H9 (cell line): ENCODE measurements at regions not wholly inside any gene's neighbourhood (a gene's known extent, or its start where the extent isn't known, plus 50 kb on each side); places are given as distances from the start of the nearest gene placed in this dataset.

Experiments
- DNase-seq: peaks from one replicate; pipeline ENCODE4 v3.0.0-alpha.2; 2017
- H2AFZ ChIP-seq: one replicate; pipeline ENCODE4 v1.6.1; 2013; ENCODE audit warnings: mild to moderate bottlenecking, low read length, control low read depth, moderate library complexity
- H2AK5ac ChIP-seq: 2 replicates; pipeline ENCODE4 v1.6.1; 2013; ENCODE audit warnings: low read length, control low read depth, mixed read lengths; ENCODE audit not compliant: insufficient read length
- H2BK120ac ChIP-seq: one replicate; pipeline ENCODE4 v1.6.1; 2013; ENCODE audit warnings: low read depth, mild to moderate bottlenecking, low read length, control low read depth, inconsistent platforms; ENCODE audit not compliant: poor library complexity, severe bottlenecking
- H2BK12ac ChIP-seq: 2 replicates; pipeline ENCODE4 v1.6.1; 2013; ENCODE audit warnings: low read length, control low read depth, mixed read lengths, low read depth; ENCODE audit not compliant: insufficient read length
- H2BK15ac ChIP-seq: 2 replicates; pipeline ENCODE4 v1.6.1; 2013; ENCODE audit warnings: low read depth, low read length, control low read depth
- H2BK20ac ChIP-seq: one replicate; pipeline ENCODE4 v1.6.1; 2013; ENCODE audit warnings: low read depth, mild to moderate bottlenecking, low read length, control low read depth, inconsistent platforms; ENCODE audit not compliant: poor library complexity, severe bottlenecking
- H2BK5ac ChIP-seq: 2 replicates; pipeline ENCODE4 v1.6.1; 2013; ENCODE audit warnings: low read length, control low read depth, mixed read lengths; ENCODE audit not compliant: insufficient read length
- H3K14ac ChIP-seq: 2 replicates; pipeline ENCODE4 v1.6.1; 2013; ENCODE audit warnings: low read length, control low read depth; ENCODE audit not compliant: insufficient read depth
- H3K18ac ChIP-seq: 2 replicates; pipeline ENCODE4 v1.6.1; 2013; ENCODE audit warnings: low read depth, mild to moderate bottlenecking, mixed read lengths, low read length, control low read depth; ENCODE audit not compliant: insufficient read length
- H3K23ac ChIP-seq: 2 replicates; pipeline ENCODE4 v1.6.1; 2013; ENCODE audit warnings: low read length, control low read depth, mixed read lengths, low read depth; ENCODE audit not compliant: insufficient read length
- H3K23me2 ChIP-seq: 2 replicates; pipeline ENCODE4 v1.6.1; 2013; ENCODE audit warnings: low read depth, mild to moderate bottlenecking, mixed read lengths, low read length, control low read depth; ENCODE audit not compliant: insufficient read length, poor library complexity, severe bottlenecking
- H3K27ac ChIP-seq: 2 replicates; pipeline ENCODE4 v1.5.1; 2013; ENCODE audit warnings: low read length, control low read depth, mixed read lengths, low read depth; ENCODE audit not compliant: insufficient read length
- H3K27me3 ChIP-seq: 2 replicates; pipeline ENCODE4 v1.6.1; 2013; ENCODE audit warnings: low read length, control low read depth, inconsistent platforms; ENCODE audit not compliant: insufficient read depth
- H3K4ac ChIP-seq: 2 replicates; pipeline ENCODE4 v1.6.1; 2013; ENCODE audit warnings: low read depth, mild to moderate bottlenecking, control low read depth, inconsistent platforms, low read length, moderate library complexity
- H3K4me1 ChIP-seq: 2 replicates; pipeline ENCODE4 v1.6.1; 2013; ENCODE audit warnings: low read length, control low read depth, inconsistent platforms; ENCODE audit not compliant: insufficient read depth
- H3K4me2 ChIP-seq: 2 replicates; pipeline ENCODE4 v1.6.1; 2013; ENCODE audit warnings: low read length, control low read depth, mixed read lengths; ENCODE audit not compliant: insufficient read length, insufficient read depth
- H3K56ac ChIP-seq: 2 replicates; pipeline ENCODE4 v1.6.1; 2013; ENCODE audit warnings: low read depth, mild to moderate bottlenecking, mixed read lengths, low read length, control low read depth; ENCODE audit not compliant: insufficient read length
- H3K79me1 ChIP-seq: 2 replicates; pipeline ENCODE4 v1.6.1; 2013; ENCODE audit warnings: low read depth, mild to moderate bottlenecking, moderate library complexity, low read length, control low read depth, inconsistent platforms; ENCODE audit not compliant: insufficient read depth, poor library complexity, severe bottlenecking
- H3K79me2 ChIP-seq: 2 replicates; pipeline ENCODE4 v1.6.1; 2013; ENCODE audit warnings: low read length, control low read depth, inconsistent platforms; ENCODE audit not compliant: insufficient read depth
- H3K9ac ChIP-seq: 2 replicates; pipeline ENCODE4 v1.6.1; 2013; ENCODE audit warnings: low read length, control low read depth, mixed read lengths; ENCODE audit not compliant: insufficient read length; ENCODE audit errors: extremely low read depth
- H3K9me3 ChIP-seq: one replicate; pipeline ENCODE4 v1.6.1; 2013; ENCODE audit warnings: low read depth, low read length, inconsistent platforms; ENCODE audit not compliant: control insufficient read depth
- H3T11ph ChIP-seq: one replicate; pipeline ENCODE4 v1.6.1; 2013; ENCODE audit warnings: mild to moderate bottlenecking, low read length, control low read depth, inconsistent platforms
- H4K20me1 ChIP-seq: one replicate; pipeline ENCODE4 v1.6.1; 2013; ENCODE audit not compliant: control insufficient read depth, insufficient read length, insufficient read depth
- H4K5ac ChIP-seq: 2 replicates; pipeline ENCODE4 v1.6.1; 2013; ENCODE audit warnings: low read depth, mild to moderate bottlenecking, mixed read lengths, low read length, control low read depth; ENCODE audit not compliant: insufficient read length
- H4K8ac ChIP-seq: replicated peaks from 2 replicates; pipeline ENCODE4 v1.6.1; 2013; ENCODE audit warnings: low read length, control low read depth, mixed read lengths, low read depth; ENCODE audit not compliant: insufficient read length
- H4K91ac ChIP-seq: 2 replicates; pipeline ENCODE4 v1.6.1; 2013; ENCODE audit warnings: low read depth, mild to moderate bottlenecking, moderate library complexity, mixed read lengths, low read length, control low read depth; ENCODE audit not compliant: insufficient read length
- H3K27ac Mint-ChIP-seq, 3 experiments: 2 replicates in 2 of 3; 3 replicates in 1 of 3; pipeline ENCODE4 v1.8.0; 2020 to 2021; ENCODE audit warnings: mixed read lengths in 3 of 3, mild to moderate bottlenecking in 1 of 3, moderate library complexity in 1 of 3
- H3K27me3 Mint-ChIP-seq: 2 replicates; pipeline ENCODE4 v1.8.0; 2021; ENCODE audit warnings: low read depth, mild to moderate bottlenecking, moderate library complexity, mixed read lengths
- H3K36me3 Mint-ChIP-seq, 3 experiments: 2 replicates in 2 of 3; 3 replicates in 1 of 3; pipeline ENCODE4 v1.8.0; 2020 to 2021; ENCODE audit warnings: low read depth in 3 of 3, mixed read lengths in 3 of 3; ENCODE audit not compliant: insufficient read depth in 1 of 3
- H3K4me1 Mint-ChIP-seq, 2 experiments: 2 replicates each; pipeline ENCODE4 v1.8.0; 2020; ENCODE audit warnings: mixed read lengths in 2 of 2
- H3K4me3 Mint-ChIP-seq, 2 experiments: 2 replicates in 1 of 2; 3 replicates in 1 of 2; pipeline ENCODE4 v1.8.0; 2020 to 2021; ENCODE audit warnings: mild to moderate bottlenecking in 2 of 2, mixed read lengths in 2 of 2, moderate library complexity in 1 of 2
- H3K9me3 Mint-ChIP-seq, 2 experiments: 2 replicates in 1 of 2; 3 replicates in 1 of 2; pipeline ENCODE4 v1.8.0; 2020; ENCODE audit warnings: mild to moderate bottlenecking in 2 of 2, mixed read lengths in 2 of 2, moderate library complexity in 1 of 2
- WGBS: extraction: QIAGEN DNeasy Blood & Tissue Kit; methylation state at CpG from one replicate; pipeline ENCODE4 v1.1.7; 2013; ENCODE audit warnings: missing lambda C conversion rate, low lambda C conversion rate, mixed read lengths; ENCODE audit not compliant: insufficient read length; ENCODE audit errors: extremely low coverage; 5-methylcytosine and 5-hydroxymethylcytosine counted together
- TF ChIP-seq, protein P1 (sequence below): fragments of 200-600 bp; sonication (generic); conservative IDR thresholded peaks from 3 replicates; pipeline ENCODE4 v1.8.0; 2021; ENCODE audit warnings: antibody characterized with exemption, mild to moderate bottlenecking

DNA sequence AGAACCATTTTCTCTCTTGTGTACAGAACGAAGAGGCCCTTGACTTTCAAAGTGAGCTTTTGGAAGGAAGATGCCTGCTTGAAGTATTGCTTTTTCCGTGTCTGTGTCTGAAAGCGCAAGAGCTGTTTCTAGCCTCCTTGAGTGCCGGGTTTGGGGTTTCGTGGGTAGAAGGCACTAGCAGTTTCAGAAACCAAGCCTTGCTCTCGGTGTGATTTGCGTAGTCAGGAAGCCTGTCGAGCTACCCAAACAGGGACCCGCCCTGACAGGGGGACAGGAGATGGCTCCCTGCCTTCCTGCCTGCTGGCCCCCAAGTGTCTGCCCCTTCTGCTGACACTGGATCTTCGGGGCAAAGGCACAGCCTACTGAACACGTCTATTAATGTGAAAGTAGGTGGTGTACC, 322.0 kb downstream of the MAF start:
- no peak overlapping the region for H2AK5ac ChIP-seq
- no peak overlapping the region for H3K27ac Mint-ChIP-seq
- H3T11ph ChIP-seq, result no peak overlapping the region
- no peaks in the 10 kb centered on the region for H4K20me1 ChIP-seq
- no peak for DNase-seq
- H2BK15ac ChIP-seq, result no peak overlapping the region
- H3K4me2 ChIP-seq, result no peak overlapping the region
- no peak overlapping the region for H2AFZ ChIP-seq
- H3K4ac ChIP-seq, result no peak overlapping the region
- no peaks in the 10 kb centered on the region for H3K36me3 Mint-ChIP-seq
- peaks cover 3% of the 10 kb centered on the region; the same call in 1 of the 2 replicates for H3K4me1 ChIP-seq
- H4K5ac ChIP-seq, result no peak overlapping the region
- no peak overlapping the region for H3K14ac ChIP-seq
- H2BK20ac ChIP-seq, result no peak overlapping the region
- no peak overlapping the region for H3K27ac ChIP-seq
- WGBS, result no CpG with 5 or more reads among the region's 11 CpGs
- peaks cover 13 to 14% of the 10 kb centered on the region in 2 experiments for H3K4me1 Mint-ChIP-seq
- TF ChIP-seq, protein P1, sequence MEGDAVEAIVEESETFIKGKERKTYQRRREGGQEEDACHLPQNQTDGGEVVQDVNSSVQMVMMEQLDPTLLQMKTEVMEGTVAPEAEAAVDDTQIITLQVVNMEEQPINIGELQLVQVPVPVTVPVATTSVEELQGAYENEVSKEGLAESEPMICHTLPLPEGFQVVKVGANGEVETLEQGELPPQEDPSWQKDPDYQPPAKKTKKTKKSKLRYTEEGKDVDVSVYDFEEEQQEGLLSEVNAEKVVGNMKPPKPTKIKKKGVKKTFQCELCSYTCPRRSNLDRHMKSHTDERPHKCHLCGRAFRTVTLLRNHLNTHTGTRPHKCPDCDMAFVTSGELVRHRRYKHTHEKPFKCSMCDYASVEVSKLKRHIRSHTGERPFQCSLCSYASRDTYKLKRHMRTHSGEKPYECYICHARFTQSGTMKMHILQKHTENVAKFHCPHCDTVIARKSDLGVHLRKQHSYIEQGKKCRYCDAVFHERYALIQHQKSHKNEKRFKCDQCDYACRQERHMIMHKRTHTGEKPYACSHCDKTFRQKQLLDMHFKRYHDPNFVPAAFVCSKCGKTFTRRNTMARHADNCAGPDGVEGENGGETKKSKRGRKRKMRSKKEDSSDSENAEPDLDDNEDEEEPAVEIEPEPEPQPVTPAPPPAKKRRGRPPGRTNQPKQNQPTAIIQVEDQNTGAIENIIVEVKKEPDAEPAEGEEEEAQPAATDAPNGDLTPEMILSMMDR, result no peak
- no peaks in the 10 kb centered on the region for H3K23me2 ChIP-seq
- no peak overlapping the region for H3K4me3 Mint-ChIP-seq
- H3K56ac ChIP-seq, result no peak overlapping the region
- no peaks in the 10 kb centered on the region for H3K9me3 ChIP-seq
- H3K9me3 Mint-ChIP-seq, result no peaks in the 10 kb centered on the region
- no peaks in the 10 kb centered on the region for H3K79me2 ChIP-seq
- no peak overlapping the region for H2BK5ac ChIP-seq
- H3K27me3 Mint-ChIP-seq, result peaks cover 13% of the 10 kb centered on the region
- no peak overlapping the region for H2BK120ac ChIP-seq
- no peak overlapping the region for H4K8ac ChIP-seq
- H3K27me3 ChIP-seq, result no peaks in the 10 kb centered on the region
- no peak overlapping the region for H3K18ac ChIP-seq
- no peak overlapping the region for H3K23ac ChIP-seq
- no peak overlapping the region for H3K9ac ChIP-seq
- no peak overlapping the region for H2BK12ac ChIP-seq
- no peak overlapping the region for H4K91ac ChIP-seq
- no peaks in the 10 kb centered on the region for H3K79me1 ChIP-seq
